Peyer's patch (tissue), 4 donors: ENCODE measurements at regions not wholly inside any gene's neighbourhood (a gene's known extent, or its start where the extent isn't known, plus 50 kb on each side); places are given as distances from the start of the nearest gene placed in this dataset.

ENCODE experiments used
- CTCF ChIP-seq, 6 experiments: fragments of 450-650 bp in 4 of 6; fragments of 200-600 bp in 2 of 6; sonication (generic) in 1 of 6; IDR thresholded peaks; one replicate each; pipeline ENCODE4 v1.5.1; 2017 to 2019; ENCODE audit warnings: antibody characterized with exemption in 6 of 6, mild to moderate bottlenecking in 3 of 6, moderate library complexity in 1 of 6
- POLR2A ChIP-seq, 2 donors: fragments of 450-650 bp; IDR thresholded peaks; one replicate each; pipeline ENCODE4 v1.5.1; 2017; ENCODE audit warnings: antibody characterized with exemption in 2 of 2, mild to moderate bottlenecking in 2 of 2, moderate library complexity in 2 of 2

- TF ChIP-seq CTCF (IDR thresholded peaks at IDR 0.05) = no peak
- no peak for TF ChIP-seq POLR2A (IDR thresholded peaks at IDR 0.05)
Observed at GRCh38 chr2:193885419-193885818, 1690.7 kb upstream of the TMEFF2 start.
